PFSK-1 (cell line): ENCODE measurements at regions not wholly inside any gene's neighbourhood (a gene's known extent, or its start where the extent isn't known, plus 50 kb on each side); places are given as distances from the start of the nearest gene placed in this dataset.

Experiments used
- FOXP2 ChIP-seq: optimal IDR thresholded peaks from 2 replicates; pipeline ENCODE3; 2011; ENCODE audit warnings: borderline replicate concordance, control low read depth, inconsistent platforms; ENCODE audit not compliant: insufficient read depth; ENCODE audit errors: extremely low read length, extremely low read depth
- REST ChIP-seq, 2 experiments: IDR thresholded peaks; 2 replicates each; pipeline versions ENCODE4 v1.6.1 to v1.8.0; 2011 to 2012; ENCODE audit warnings: low read depth in 2 of 2, low read length in 2 of 2, control low read depth in 1 of 2, inconsistent platforms in 1 of 2, mild to moderate bottlenecking in 1 of 2, moderate library complexity in 1 of 2; ENCODE audit not compliant: insufficient read depth in 1 of 2
- TAF1 ChIP-seq: IDR thresholded peaks from 2 replicates; pipeline ENCODE4 v1.6.1; 2012; ENCODE audit warnings: low read length, control low read depth, borderline replicate concordance; ENCODE audit not compliant: insufficient read depth

DNA sequence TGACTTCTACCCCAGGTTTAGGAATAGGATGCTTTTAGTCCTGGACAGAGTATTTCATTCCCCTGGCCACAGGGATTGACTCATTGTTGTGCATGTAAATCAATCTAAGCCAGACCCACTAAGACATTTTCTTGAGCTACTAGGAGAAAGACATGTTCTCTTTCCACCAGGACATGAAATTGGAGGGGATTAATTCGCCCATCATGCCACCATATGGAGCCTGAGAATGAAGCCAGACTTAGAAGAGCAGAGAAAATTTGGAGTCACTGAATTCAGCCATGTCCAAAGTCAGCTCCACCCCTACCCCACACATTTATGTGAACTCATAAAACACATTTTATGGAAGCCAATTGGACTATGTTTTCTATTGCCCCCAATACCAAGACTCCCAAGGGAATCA, 322.5 kb downstream of the NFIB start:
- TF ChIP-seq TAF1 (no peak), REST (IDR thresholded peaks at IDR 0.05; ENCODE audit: insufficient read depth in 1 of 2, low read depth in 2 of 2, low read length in 2 of 2) (no peak), FOXP2 (no peak)
